ENCODE measurements at regions not wholly inside any gene's neighbourhood (a gene's known extent, or its start where the extent isn't known, plus 50 kb on each side); places are given as distances from the start of the nearest gene placed in this dataset.
"Not testable (repeated sequence)": the region's sequence is repeated elsewhere in the genome, so short reads cannot be mapped to it uniquely, and the experiment has no call there.

GRCh38 chr12:38161123-38162000, 155.2 kb upstream of the ALG10B start:
- TF ChIP-seq CTCF (IDR thresholded peaks at IDR 0.05; ENCODE audit: borderline replicate concordance, control extremely low read depth, extremely low read depth, insufficient read depth, missing control alignments) = no peak
- DNase-seq (ENCODE audit: low spot score) = no peak

GRCh38 chr12:38162013-38162412, 154.6 kb upstream of the ALG10B start:
- no peak for TF ChIP-seq CTCF (IDR thresholded peaks at IDR 0.05; ENCODE audit: borderline replicate concordance, control extremely low read depth, extremely low read depth, insufficient read depth, missing control alignments)
- DNase-seq (ENCODE audit: low spot score) = no peak
- in situ Hi-C loops (cut with MboI; ENCODE audit: low sequenced_read_pairs, unreplicated experiment) = no loop called here

More at GRCh38 chr12:38161123-38162000, 155.2 kb upstream of the ALG10B start:
- in situ Hi-C loops (cut with MboI; ENCODE audit: low sequenced_read_pairs, unreplicated experiment) = no loop called here

GRCh38 chr12:38162708-38163441, 153.7 kb upstream of the ALG10B start:
- TF ChIP-seq CTCF (IDR thresholded peaks at IDR 0.05; ENCODE audit: borderline replicate concordance, control extremely low read depth, extremely low read depth, insufficient read depth, missing control alignments) = no peak
- no peak for DNase-seq (ENCODE audit: low spot score)
- in situ Hi-C loops (cut with MboI; ENCODE audit: low sequenced_read_pairs, unreplicated experiment) = no loop called here

GRCh38 chr12:38163442-38163801, 153.2 kb upstream of the ALG10B start:
- TF ChIP-seq CTCF (IDR thresholded peaks at IDR 0.05; ENCODE audit: borderline replicate concordance, control extremely low read depth, extremely low read depth, insufficient read depth, missing control alignments) = no peak
- in situ Hi-C loops (cut with MboI; ENCODE audit: low sequenced_read_pairs, unreplicated experiment) = no loop called here
- no peak for DNase-seq (ENCODE audit: low spot score)

- in situ Hi-C loops (cut with MboI; ENCODE audit: low sequenced_read_pairs, unreplicated experiment) = no loop called here
- no peak for DNase-seq (ENCODE audit: low spot score)
- TF ChIP-seq CTCF (IDR thresholded peaks at IDR 0.05; ENCODE audit: borderline replicate concordance, control extremely low read depth, extremely low read depth, insufficient read depth, missing control alignments) = no peak
These were observed 150.3 kb upstream of the ALG10B start for GRCh38 chr12:38166225-38166624.

- no peak for DNase-seq (ENCODE audit: low spot score)
- in situ Hi-C loops (cut with MboI; ENCODE audit: low sequenced_read_pairs, unreplicated experiment) = no loop called here
- TF ChIP-seq CTCF (IDR thresholded peaks at IDR 0.05; ENCODE audit: borderline replicate concordance, control extremely low read depth, extremely low read depth, insufficient read depth, missing control alignments) = no peak
These were observed 141.0 kb upstream of the ALG10B start for GRCh38 chr12:38175538-38175937.

GRCh38 chr12:38183617-38184016, 133.0 kb upstream of the ALG10B start:
- in situ Hi-C loops (cut with MboI; ENCODE audit: low sequenced_read_pairs, unreplicated experiment); DNase-seq (ENCODE audit: low spot score): not testable (repeated sequence)

GRCh38 chr12:38197286-38197685, 119.3 kb upstream of the ALG10B start:
- in situ Hi-C loops (cut with MboI; ENCODE audit: low sequenced_read_pairs, unreplicated experiment); DNase-seq (ENCODE audit: low spot score): not testable (repeated sequence)

All from GM13976 (cell line).